ENCODE measurements at regions not wholly inside any gene's neighbourhood (a gene's known extent, or its start where the extent isn't known, plus 50 kb on each side); places are given as distances from the start of the nearest gene placed in this dataset.

DNA sequence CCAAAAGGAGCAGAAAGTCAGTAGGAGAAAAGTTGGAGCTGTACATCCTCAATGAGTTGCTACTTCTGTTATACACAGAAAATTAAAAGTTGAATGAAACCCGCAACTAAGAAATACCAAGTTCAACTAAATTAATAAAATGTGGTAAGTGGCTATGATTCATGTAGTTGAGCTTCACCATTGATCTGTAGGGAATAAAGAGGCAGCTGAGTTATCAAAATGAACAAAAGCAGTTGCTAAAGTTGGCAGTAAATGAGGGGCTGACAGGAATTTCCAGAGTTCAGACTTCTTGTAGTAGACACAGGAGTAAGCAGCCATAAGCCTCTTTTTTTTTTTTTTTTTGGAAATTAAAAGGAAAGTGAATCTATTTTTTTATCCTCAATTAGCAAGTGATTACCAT is 234.6 kb downstream of the POSTN start:
- DNase-seq = no peak
- H3K27ac Mint-ChIP-seq = no peak overlapping the region
- no peaks in the 10 kb centered on the region for H3K27me3 Mint-ChIP-seq
- no peak overlapping the region for H3K4me3 Mint-ChIP-seq
- H3K36me3 Mint-ChIP-seq (ENCODE audit: low read depth) = no peaks in the 10 kb centered on the region
- H3K4me1 Mint-ChIP-seq = no peaks in the 10 kb centered on the region
- ATAC-seq = no peak
- no peaks in the 10 kb centered on the region for H3K9me3 ChIP-seq (ENCODE audit: control insufficient read depth, low read length, poor library complexity, severe bottlenecking)

GRCh38 chr13:37361608-37362007 is 237.0 kb downstream of the POSTN start:
- H3K9me3 ChIP-seq (ENCODE audit: control insufficient read depth, low read length, poor library complexity, severe bottlenecking) = no peaks in the 10 kb centered on the region
- Mint-ChIP-seq H3K4me1 (no peaks in the 10 kb centered on the region), H3K27me3 (no peaks in the 10 kb centered on the region), H3K4me3 (no peak overlapping the region), H3K36me3 (ENCODE audit: low read depth) (no peaks in the 10 kb centered on the region), H3K27ac (no peak overlapping the region)
- no peak for DNase-seq
- no peak for ATAC-seq

- no peak overlapping the region for H3K4me3 Mint-ChIP-seq
- H3K4me1 Mint-ChIP-seq = no peaks in the 10 kb centered on the region
- no peaks in the 10 kb centered on the region for H3K36me3 Mint-ChIP-seq (ENCODE audit: low read depth)
- ATAC-seq = no peak
- no peak overlapping the region for H3K27ac Mint-ChIP-seq
- H3K27me3 Mint-ChIP-seq = no peaks in the 10 kb centered on the region
- no peaks in the 10 kb centered on the region for H3K9me3 ChIP-seq (ENCODE audit: control insufficient read depth, low read length, poor library complexity, severe bottlenecking)
- no peak for DNase-seq
Observed at GRCh38 chr13:37360556-37360955, 238.0 kb downstream of the POSTN start.

DNA sequence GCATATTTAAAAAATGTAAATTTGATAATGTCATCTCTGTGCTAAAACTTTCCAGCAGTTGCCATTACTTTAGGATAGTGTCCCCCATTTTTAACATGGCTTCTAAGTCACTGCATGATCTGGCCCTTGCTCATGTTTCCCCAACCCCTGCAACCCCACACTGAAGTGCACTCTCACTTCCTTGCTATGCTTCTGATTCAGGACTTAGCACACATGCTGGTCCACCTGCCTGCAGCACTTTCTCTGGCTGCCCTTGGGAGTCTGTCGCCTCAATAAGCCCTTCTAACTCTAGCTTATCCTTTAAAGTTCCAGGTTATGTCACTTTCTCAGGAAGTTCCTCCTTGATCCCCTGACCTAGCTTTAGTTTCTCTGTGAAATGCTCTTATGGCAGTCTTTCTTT is 241.0 kb downstream of the POSTN start:
- Mint-ChIP-seq H3K36me3 (ENCODE audit: low read depth) (no peaks in the 10 kb centered on the region), H3K27ac (no peak overlapping the region), H3K27me3 (no peaks in the 10 kb centered on the region), H3K4me1 (no peaks in the 10 kb centered on the region), H3K4me3 (no peak overlapping the region)
- ATAC-seq (no peak), DNase-seq (no peak)
- no peaks in the 10 kb centered on the region for H3K9me3 ChIP-seq (ENCODE audit: control insufficient read depth, low read length, poor library complexity, severe bottlenecking)

DNA sequence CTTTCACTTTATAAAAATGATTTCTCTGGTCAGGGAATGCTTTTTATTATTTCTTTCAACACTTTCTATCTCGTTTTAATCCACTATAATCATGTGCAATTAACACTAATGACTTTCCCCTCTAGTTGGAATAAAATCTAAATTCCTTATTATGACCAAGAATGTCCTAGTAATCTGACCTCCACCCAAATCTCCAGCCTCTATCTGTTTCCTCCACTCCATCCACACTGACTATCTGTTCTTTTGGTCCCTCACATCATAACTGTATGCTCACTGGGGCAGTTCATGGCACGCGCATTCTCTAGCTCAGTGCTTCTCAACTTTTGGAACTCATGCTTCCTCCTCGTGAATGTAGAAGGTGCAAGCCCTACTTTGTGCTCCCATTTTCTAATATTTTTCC is 244.7 kb downstream of the POSTN start:
- Mint-ChIP-seq H3K27me3 (no peaks in the 10 kb centered on the region), H3K36me3 (ENCODE audit: low read depth) (no peaks in the 10 kb centered on the region), H3K4me3 (no peak overlapping the region), H3K4me1 (no peaks in the 10 kb centered on the region), H3K27ac (no peak overlapping the region)
- no peaks in the 10 kb centered on the region for H3K9me3 ChIP-seq (ENCODE audit: control insufficient read depth, low read length, poor library complexity, severe bottlenecking)
- ATAC-seq (no peak), DNase-seq (no peak)

DNA sequence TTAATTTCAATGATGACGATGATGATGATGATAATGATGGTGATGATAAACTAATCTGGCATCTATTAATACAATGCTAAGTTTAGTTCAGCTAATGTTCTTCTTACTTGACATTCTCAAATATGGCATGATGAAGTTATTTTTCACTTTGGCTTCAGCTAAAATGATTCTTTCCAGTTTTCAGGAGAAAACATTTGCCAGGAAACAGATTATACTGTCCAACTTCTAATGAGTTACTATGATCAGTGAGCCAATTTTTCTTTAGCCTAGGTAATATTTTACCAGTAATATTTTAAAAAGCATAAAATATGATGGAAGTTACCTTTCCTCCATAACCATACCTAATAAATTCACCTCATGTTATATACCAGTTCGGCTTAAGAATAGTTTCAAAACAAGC is 245.7 kb upstream of the CSNK1A1L start:
- Mint-ChIP-seq H3K27ac (no peak overlapping the region), H3K4me1 (no peaks in the 10 kb centered on the region), H3K36me3 (ENCODE audit: low read depth) (no peaks in the 10 kb centered on the region), H3K4me3 (no peak overlapping the region), H3K27me3 (no peaks in the 10 kb centered on the region)
- ATAC-seq (no peak), DNase-seq (no peak)
- no peaks in the 10 kb centered on the region for H3K9me3 ChIP-seq (ENCODE audit: control insufficient read depth, low read length, poor library complexity, severe bottlenecking)

GRCh38 chr13:37349916-37350315 is 244.5 kb upstream of the CSNK1A1L start:
- DNase-seq (no peak), ATAC-seq (no peak)
- H3K9me3 ChIP-seq (ENCODE audit: control insufficient read depth, low read length, poor library complexity, severe bottlenecking) = no peaks in the 10 kb centered on the region
- Mint-ChIP-seq H3K4me3 (no peak overlapping the region), H3K4me1 (no peaks in the 10 kb centered on the region), H3K27me3 (no peaks in the 10 kb centered on the region), H3K36me3 (ENCODE audit: low read depth) (no peaks in the 10 kb centered on the region), H3K27ac (no peak overlapping the region)

DNA sequence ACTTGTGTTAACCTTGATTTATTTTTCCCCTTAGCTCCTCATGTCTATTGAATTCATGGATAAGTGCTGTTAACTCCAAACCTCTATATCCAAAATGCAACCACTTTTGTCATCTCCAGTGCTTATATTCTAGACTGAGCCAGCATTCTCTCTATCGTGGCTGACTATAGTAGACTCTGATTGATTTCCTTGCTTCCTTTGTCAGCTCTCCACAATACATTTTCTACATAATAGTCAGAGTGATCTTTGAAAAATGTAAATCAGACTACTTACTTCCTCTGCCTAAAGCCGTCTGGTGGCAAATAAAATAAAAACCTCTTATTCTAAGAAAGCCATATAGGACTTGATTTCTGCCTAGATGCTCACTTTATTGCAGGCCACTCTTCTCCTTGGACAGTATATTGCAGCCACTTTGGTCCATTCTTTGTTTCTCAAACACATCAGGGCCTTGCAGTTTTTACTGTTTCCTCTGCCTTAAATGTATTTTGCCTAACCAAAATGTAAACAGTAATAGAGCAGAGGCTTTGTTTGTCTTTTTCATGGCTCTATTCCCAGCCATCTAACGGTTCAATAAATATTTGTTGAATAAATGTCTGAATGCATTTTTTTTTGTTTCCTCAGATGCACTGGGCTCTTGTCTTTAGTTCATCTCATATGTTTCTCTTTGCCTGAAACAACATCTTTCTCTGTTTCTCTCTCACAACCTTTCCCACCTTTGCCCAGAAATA is 243.6 kb upstream of the CSNK1A1L start:
- H3K27ac Mint-ChIP-seq = no peak overlapping the region
- H3K9me3 ChIP-seq (ENCODE audit: control insufficient read depth, low read length, poor library complexity, severe bottlenecking) = no peaks in the 10 kb centered on the region
- no peak overlapping the region for H3K4me3 Mint-ChIP-seq
- H3K27me3 Mint-ChIP-seq = no peaks in the 10 kb centered on the region
- no peak for ATAC-seq
- H3K4me1 Mint-ChIP-seq = no peaks in the 10 kb centered on the region
- H3K36me3 Mint-ChIP-seq (ENCODE audit: low read depth) = no peaks in the 10 kb centered on the region
- no peak for DNase-seq

DNA sequence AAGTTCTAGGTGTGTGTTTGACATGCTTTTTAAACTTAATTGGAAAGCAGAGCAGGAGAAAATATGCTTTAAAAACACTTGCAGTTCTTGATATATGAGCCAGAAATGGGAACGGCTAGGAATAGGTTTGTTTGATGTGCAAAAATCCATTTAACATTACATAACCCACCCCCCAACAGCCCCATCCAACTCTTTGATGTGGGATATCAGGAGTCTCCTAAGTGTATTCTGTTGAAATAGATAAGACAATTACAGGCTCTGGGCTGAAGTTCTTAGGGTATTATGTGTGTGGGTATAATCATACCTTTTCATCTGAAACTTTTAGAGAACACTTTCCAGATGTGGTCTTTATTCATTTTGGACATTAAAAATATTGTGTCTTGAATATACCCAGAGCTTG is 240.4 kb upstream of the CSNK1A1L start:
- DNase-seq = no peak
- H3K4me1 Mint-ChIP-seq = no peaks in the 10 kb centered on the region
- no peak overlapping the region for H3K4me3 Mint-ChIP-seq
- no peaks in the 10 kb centered on the region for H3K36me3 Mint-ChIP-seq (ENCODE audit: low read depth)
- ATAC-seq = no peak
- H3K27ac Mint-ChIP-seq = no peak overlapping the region
- H3K27me3 Mint-ChIP-seq = no peaks in the 10 kb centered on the region
- H3K9me3 ChIP-seq (ENCODE audit: control insufficient read depth, low read length, poor library complexity, severe bottlenecking) = no peaks in the 10 kb centered on the region

DNA sequence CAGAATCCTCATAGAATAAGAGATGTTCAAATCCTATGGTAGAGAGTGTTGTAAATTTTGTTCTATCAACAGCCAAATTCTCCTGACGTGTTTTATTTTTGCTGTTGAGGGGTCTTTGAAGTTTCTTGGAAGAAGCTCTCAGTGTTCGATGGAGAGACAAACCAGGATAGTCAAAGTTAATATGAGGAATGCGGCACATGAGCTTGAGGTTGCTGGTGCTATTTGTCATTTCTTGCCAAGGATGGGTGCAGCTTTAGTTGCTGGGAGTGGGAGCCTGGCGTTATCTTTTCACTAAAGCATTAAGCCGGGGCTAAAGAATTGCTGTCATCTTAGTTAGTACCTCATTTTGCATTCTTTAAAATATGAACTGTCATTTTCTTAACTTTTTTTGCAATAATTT is 239.9 kb upstream of the CSNK1A1L start:
- no peaks in the 10 kb centered on the region for H3K27me3 Mint-ChIP-seq
- ATAC-seq = no peak
- H3K9me3 ChIP-seq (ENCODE audit: control insufficient read depth, low read length, poor library complexity, severe bottlenecking) = no peaks in the 10 kb centered on the region
- H3K27ac Mint-ChIP-seq = no peak overlapping the region
- no peaks in the 10 kb centered on the region for H3K36me3 Mint-ChIP-seq (ENCODE audit: low read depth)
- H3K4me3 Mint-ChIP-seq = no peak overlapping the region
- DNase-seq = no peak
- no peaks in the 10 kb centered on the region for H3K4me1 Mint-ChIP-seq

DNA sequence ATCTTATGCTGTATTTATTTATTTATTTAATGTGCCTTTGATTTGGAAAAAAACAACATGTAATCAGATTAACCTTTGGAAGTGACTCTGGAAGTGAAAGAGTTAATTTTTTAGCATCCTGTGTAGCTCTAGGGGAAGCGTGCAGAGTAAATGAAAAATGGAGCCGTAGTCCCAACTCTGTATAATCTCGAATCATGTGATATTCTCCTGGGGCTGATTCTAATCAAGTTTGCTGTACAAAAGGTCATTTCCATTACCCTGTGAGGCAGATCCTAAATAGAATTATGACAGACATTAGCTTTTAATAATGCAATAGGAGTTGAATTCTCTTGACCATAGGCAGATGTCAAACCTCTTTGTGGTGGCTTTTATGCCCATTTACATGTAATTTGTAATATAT is 238.6 kb upstream of the CSNK1A1L start:
- Mint-ChIP-seq H3K27ac (no peak overlapping the region), H3K4me3 (no peak overlapping the region), H3K27me3 (no peaks in the 10 kb centered on the region), H3K36me3 (ENCODE audit: low read depth) (no peaks in the 10 kb centered on the region), H3K4me1 (no peaks in the 10 kb centered on the region)
- ATAC-seq (no peak), DNase-seq (no peak)
- H3K9me3 ChIP-seq (ENCODE audit: control insufficient read depth, low read length, poor library complexity, severe bottlenecking) = no peaks in the 10 kb centered on the region

DNA sequence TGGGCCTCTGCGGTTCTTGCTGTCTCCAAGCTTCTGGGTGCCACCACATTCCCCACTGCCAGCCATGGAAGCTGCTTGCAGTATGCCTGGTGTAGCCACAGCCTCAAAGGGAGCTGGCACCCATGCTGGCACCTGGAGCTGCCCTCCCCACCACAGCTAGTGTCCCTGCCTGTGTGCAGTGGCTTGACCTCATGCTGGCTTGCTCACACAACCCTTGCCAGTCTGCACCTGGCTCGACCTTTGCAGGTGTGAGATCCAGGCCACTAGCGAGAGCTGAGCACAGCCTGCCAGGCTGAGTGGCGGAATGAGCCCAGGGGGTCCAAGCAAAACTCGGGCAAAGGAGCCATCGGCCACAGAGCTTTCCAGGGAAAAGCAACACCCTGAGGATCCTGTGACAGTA is 236.7 kb upstream of the CSNK1A1L start:
- no peaks in the 10 kb centered on the region for H3K36me3 Mint-ChIP-seq (ENCODE audit: low read depth)
- ATAC-seq = no peak
- H3K4me1 Mint-ChIP-seq = no peaks in the 10 kb centered on the region
- no peaks in the 10 kb centered on the region for H3K9me3 ChIP-seq (ENCODE audit: control insufficient read depth, low read length, poor library complexity, severe bottlenecking)
- H3K4me3 Mint-ChIP-seq = no peak overlapping the region
- H3K27ac Mint-ChIP-seq = no peak overlapping the region
- H3K27me3 Mint-ChIP-seq = no peaks in the 10 kb centered on the region
- no peak for DNase-seq

- no peak overlapping the region for H3K27ac Mint-ChIP-seq
- no peaks in the 10 kb centered on the region for H3K27me3 Mint-ChIP-seq
- H3K4me3 Mint-ChIP-seq = no peak overlapping the region
Observed at GRCh38 chr13:37340901-37341670, 235.6 kb upstream of the CSNK1A1L start.

DNA sequence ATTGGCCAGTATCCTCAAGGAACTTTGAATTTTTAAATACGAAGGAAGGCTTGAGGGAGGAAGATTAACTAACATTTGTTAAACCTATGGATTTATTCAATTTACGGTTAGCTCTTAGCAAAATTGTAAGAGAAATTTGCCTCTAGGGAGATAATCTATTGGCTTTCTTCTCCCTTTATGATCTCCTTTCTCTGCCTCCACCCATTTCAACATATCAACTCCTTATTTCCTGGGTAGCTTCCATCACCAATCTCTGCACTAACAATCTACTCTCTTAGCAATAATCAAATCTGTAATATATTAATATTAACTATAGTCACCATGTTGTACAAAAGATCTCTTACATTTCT is 233.9 kb upstream of the CSNK1A1L start:
- no peak overlapping the region for H3K4me3 Mint-ChIP-seq
- H3K27ac Mint-ChIP-seq = no peak overlapping the region
- ATAC-seq (no peak), DNase-seq (no peak)
- H3K36me3 Mint-ChIP-seq (ENCODE audit: low read depth) = no peaks in the 10 kb centered on the region
- H3K4me1 Mint-ChIP-seq = no peaks in the 10 kb centered on the region
- no peaks in the 10 kb centered on the region for H3K9me3 ChIP-seq (ENCODE audit: control insufficient read depth, low read length, poor library complexity, severe bottlenecking)
- H3K27me3 Mint-ChIP-seq = no peaks in the 10 kb centered on the region

More at GRCh38 chr13:37340901-37341670, 235.6 kb upstream of the CSNK1A1L start:
- ATAC-seq (no peak), DNase-seq (no peak)
- Mint-ChIP-seq H3K36me3 (ENCODE audit: low read depth) (no peaks in the 10 kb centered on the region), H3K4me1 (no peaks in the 10 kb centered on the region)
- H3K9me3 ChIP-seq (ENCODE audit: control insufficient read depth, low read length, poor library complexity, severe bottlenecking) = no peaks in the 10 kb centered on the region

Data from T-helper 17 cell (primary cell).